Activated B cell treated with CpG ODN at 0.5 μM for 24 hours (primary cell): ENCODE measurements at regions not wholly inside any gene's neighbourhood (a gene's known extent, or its start where the extent isn't known, plus 50 kb on each side); places are given as distances from the start of the nearest gene placed in this dataset.
A peak's percentile ranks its signal among the peaks of the same experiment; 100 is the strongest.

Experiments
- ATAC-seq: fragments of 200-7000 bp; cut with Tn5 transposase; one replicate; pipeline ENCODE4 v1.10.0; 2021; ENCODE audit warnings: low read depth, mild to moderate bottlenecking, moderate library complexity
- CTCF ChIA-PET: fragments of 350-600 bp; sonication (Branson Sonifier 250); formaldehyde crosslinking; loops from one replicate; lab custom pipeline; 2021; ENCODE audit warnings: antibody characterized with exemption; lab: Charles Lee
- POLR2A ChIA-PET: fragments of 350-600 bp; sonication (Branson Sonifier 250); formaldehyde crosslinking; loops from one replicate; lab custom pipeline; 2021; ENCODE audit warnings: antibody characterized with exemption; lab: Charles Lee
- DNase-seq: peaks from one replicate; pipeline ENCODE4 v3.0.0; 2022
- H3K27ac Mint-ChIP-seq: one replicate; pipeline ENCODE4 v1.8.0; 2020; ENCODE audit warnings: mixed read lengths
- H3K27me3 Mint-ChIP-seq: one replicate; pipeline ENCODE4 v1.8.0; 2021; ENCODE audit warnings: mixed read lengths
- H3K36me3 Mint-ChIP-seq: one replicate; pipeline ENCODE4 v1.8.0; 2021; ENCODE audit warnings: low read depth, mixed read lengths
- H3K4me1 Mint-ChIP-seq: one replicate; pipeline ENCODE4 v1.8.0; 2021; ENCODE audit warnings: mixed read lengths
- H3K4me3 Mint-ChIP-seq: one replicate; pipeline ENCODE4 v1.8.0; 2020; ENCODE audit warnings: mild to moderate bottlenecking, mixed read lengths
- H3K9me3 Mint-ChIP-seq: one replicate; pipeline ENCODE4 v1.8.0; 2020; ENCODE audit warnings: mixed read lengths
- CTCF ChIP-seq: fragments of 200-600 bp; IDR thresholded peaks from one replicate; pipeline ENCODE4 v1.8.0; 2022; ENCODE audit warnings: antibody characterized with exemption, mild to moderate bottlenecking
- intact Hi-C: fragments of 100-400 bp; cut with micrococcal nuclease; formaldehyde crosslinking; loops from one replicate; pipeline ENCODE4 v1.15.1; 2024

GRCh38 chr2:240333985-240334384, 101.5 kb upstream of the GPC1 start:
- intact Hi-C loops: no loop called here
- ChIA-PET CTCF (no interaction called here), POLR2A (no interaction called here)
- H3K27ac Mint-ChIP-seq: no peak overlapping the region
- H3K9me3 Mint-ChIP-seq: peaks cover 16% of the 10 kb centered on the region
- no peaks in the 10 kb centered on the region for H3K36me3 Mint-ChIP-seq
- no peak for TF ChIP-seq CTCF
- no peak overlapping the region for H3K4me3 Mint-ChIP-seq
- ATAC-seq (no peak), DNase-seq (no peak)
- no peaks in the 10 kb centered on the region for H3K4me1 Mint-ChIP-seq
- peaks cover 6% of the 10 kb centered on the region for H3K27me3 Mint-ChIP-seq

GRCh38 chr2:240335061-240335460, 100.4 kb upstream of the GPC1 start:
- ChIA-PET CTCF (no interaction called here), POLR2A (interaction anchor here (0.7 kb wide), 1 partner anchor 53 kb away, joined by 3 read pairs; no protein-coding TSS in a partner anchor)
- H3K27me3 Mint-ChIP-seq: peaks cover 4% of the 10 kb centered on the region
- H3K36me3 Mint-ChIP-seq: no peaks in the 10 kb centered on the region
- no peak overlapping the region for H3K4me3 Mint-ChIP-seq
- intact Hi-C loops: no loop called here
- H3K27ac Mint-ChIP-seq: no peak overlapping the region
- no peak for DNase-seq
- H3K4me1 Mint-ChIP-seq: no peaks in the 10 kb centered on the region
- H3K9me3 Mint-ChIP-seq: peaks cover 16% of the 10 kb centered on the region
- no peak for ATAC-seq
- no peak for TF ChIP-seq CTCF

- no peak for ATAC-seq
- H3K4me3 Mint-ChIP-seq: no peak overlapping the region
Observed at GRCh38 chr2:240336820-240337427, 98.5 kb upstream of the GPC1 start.

GRCh38 chr2:240338274-240338673, 97.2 kb upstream of the GPC1 start:
- Mint-ChIP-seq H3K4me3 (no peak overlapping the region), H3K27ac (no peak overlapping the region), H3K27me3 (peaks cover 2% of the 10 kb centered on the region), H3K4me1 (no peaks in the 10 kb centered on the region), H3K9me3 (no peaks in the 10 kb centered on the region), H3K36me3 (no peaks in the 10 kb centered on the region)
- CTCF ChIA-PET: no interaction called here
- ATAC-seq: no peak
- intact Hi-C loops: no loop called here
- no peak for TF ChIP-seq CTCF
- POLR2A ChIA-PET: no interaction called here
- no peak for DNase-seq

More at GRCh38 chr2:240336820-240337427, 98.5 kb upstream of the GPC1 start:
- peaks cover 6% of the 10 kb centered on the region for H3K9me3 Mint-ChIP-seq
- peaks cover 4% of the 10 kb centered on the region for H3K27me3 Mint-ChIP-seq
- no peaks in the 10 kb centered on the region for H3K36me3 Mint-ChIP-seq
- POLR2A ChIA-PET: no interaction called here
- CTCF ChIA-PET: no interaction called here
- intact Hi-C loops: no loop called here
- no peak overlapping the region for H3K27ac Mint-ChIP-seq
- H3K4me1 Mint-ChIP-seq: no peaks in the 10 kb centered on the region
- no peak for DNase-seq
- no peak for TF ChIP-seq CTCF

GRCh38 chr2:240339411-240340360, 95.8 kb upstream of the GPC1 start:
- peaks cover 2% of the 10 kb centered on the region for H3K27me3 Mint-ChIP-seq
- H3K36me3 Mint-ChIP-seq: no peaks in the 10 kb centered on the region
- ATAC-seq (no peak), DNase-seq (peak; percentile 5)
- CTCF ChIA-PET: no interaction called here
- no peak overlapping the region for H3K4me3 Mint-ChIP-seq
- no peak overlapping the region for H3K27ac Mint-ChIP-seq
- H3K4me1 Mint-ChIP-seq: no peaks in the 10 kb centered on the region
- intact Hi-C loops: no loop called here
- TF ChIP-seq CTCF: no peak
- POLR2A ChIA-PET: no interaction called here
- no peaks in the 10 kb centered on the region for H3K9me3 Mint-ChIP-seq
